Keratinocyte (primary cell): ENCODE measurements at regions not wholly inside any gene's neighbourhood (a gene's known extent, or its start where the extent isn't known, plus 50 kb on each side); places are given as distances from the start of the nearest gene placed in this dataset.
"Not testable (repeated sequence)": the region's sequence is repeated elsewhere in the genome, so short reads cannot be mapped to it uniquely, and the experiment has no call there.

ENCODE experiments used
- DNase-seq: peaks from one replicate; pipeline ENCODE4 v3.0.0-alpha.2; 2011; ENCODE audit warnings: low read depth, missing footprints, low spot score
- FAIRE-seq: peaks from 2 replicates; lab custom pipeline; 2011; peaks lifted over from hg19 to GRCh38; lab: Jason Lieb, UNC
- H2AFZ ChIP-seq: 2 replicates; pipeline ENCODE4 v1.6.0; 2012; ENCODE audit warnings: low read length, control low read depth, inconsistent platforms; ENCODE audit not compliant: control insufficient read depth
- H3K27ac ChIP-seq: 2 replicates; pipeline ENCODE4 v1.5.1; 2011; ENCODE audit warnings: low read length; ENCODE audit not compliant: control insufficient read depth, insufficient read depth
- H3K27me3 ChIP-seq: 3 replicates; pipeline ENCODE4 v1.6.0; 2011; ENCODE audit warnings: low read length; ENCODE audit not compliant: control insufficient read depth, insufficient read depth; ENCODE audit errors: extremely low read depth
- H3K36me3 ChIP-seq, 2 experiments: 2 replicates in 1 of 2; 3 replicates in 1 of 2; pipeline ENCODE4 v1.5.1; 2011; ENCODE audit warnings: low read length in 2 of 2, mild to moderate bottlenecking in 1 of 2; ENCODE audit not compliant: control insufficient read depth in 2 of 2, insufficient read depth in 2 of 2; ENCODE audit errors: extremely low read depth in 1 of 2
- H3K4me1 ChIP-seq: 3 replicates; pipeline ENCODE4 v1.5.1; 2011; ENCODE audit warnings: low read length; ENCODE audit not compliant: control insufficient read depth, insufficient read depth; ENCODE audit errors: extremely low read depth
- H3K4me2 ChIP-seq: 3 replicates; pipeline ENCODE4 v1.6.0; 2011; ENCODE audit warnings: low read depth, low read length; ENCODE audit not compliant: control insufficient read depth, insufficient read depth; ENCODE audit errors: extremely low read depth
- H3K4me3 ChIP-seq, 3 experiments: fragments of 200-600 bp in 1 of 3; sonication (generic) in 1 of 3; 2 replicates in 2 of 3; 3 replicates in 1 of 3; pipeline ENCODE4 v1.5.1; 2011 to 2016; ENCODE audit warnings: low read length in 3 of 3, mild to moderate bottlenecking in 3 of 3, control low read depth in 2 of 3, inconsistent platforms in 1 of 3, low read depth in 1 of 3, mixed read lengths in 1 of 3, mixed run types in 1 of 3, moderate library complexity in 1 of 3; ENCODE audit not compliant: control insufficient read depth in 2 of 3, insufficient read depth in 2 of 3; ENCODE audit errors: extremely low read depth in 1 of 3
- H3K79me2 ChIP-seq: 2 replicates; pipeline ENCODE4 v1.6.0; 2012; ENCODE audit warnings: low read length; ENCODE audit not compliant: control insufficient read depth, insufficient read depth
- H3K9ac ChIP-seq: 3 replicates; pipeline ENCODE4 v1.6.0; 2011; ENCODE audit warnings: low read length; ENCODE audit not compliant: control insufficient read depth, insufficient read depth; ENCODE audit errors: extremely low read depth
- H3K9me1 ChIP-seq: 3 replicates; pipeline ENCODE4 v1.6.0; 2011; ENCODE audit warnings: low read length; ENCODE audit not compliant: control insufficient read depth, insufficient read depth; ENCODE audit errors: extremely low read depth
- H3K9me3 ChIP-seq: 2 replicates; pipeline ENCODE4 v1.5.1; 2012; ENCODE audit warnings: low read depth, low read length; ENCODE audit not compliant: control insufficient read depth
- H4K20me1 ChIP-seq: 3 replicates; pipeline ENCODE4 v1.6.0; 2011; ENCODE audit warnings: low read length; ENCODE audit not compliant: control insufficient read depth, insufficient read depth; ENCODE audit errors: extremely low read depth
- CTCF ChIP-seq, 3 experiments: IDR thresholded peaks in 1 of 3; conservative IDR thresholded peaks in 1 of 3; optimal IDR thresholded peaks in 1 of 3; 2 replicates in 2 of 3; 3 replicates in 1 of 3; pipeline versions ENCODE3 to v1.5.1; 2011; ENCODE audit warnings: low read length in 3 of 3, mild to moderate bottlenecking in 3 of 3, moderate library complexity in 2 of 3, control low read depth in 1 of 3, inconsistent platforms in 1 of 3; ENCODE audit not compliant: insufficient read depth in 2 of 3; ENCODE audit errors: extremely low read depth in 1 of 3
- EZH2 ChIP-seq: IDR thresholded peaks from one replicate; pipeline ENCODE4 v1.6.1; 2012; ENCODE audit warnings: inconsistent platforms, mild to moderate bottlenecking, low read length, moderate library complexity
- dilution Hi-C: fragments of 300-500 bp; cut with MboI; formaldehyde crosslinking; loops from one replicate; pipeline ENCODE4 v1.7.0; 2020; ENCODE audit warnings: low sequenced_read_pairs; ENCODE audit not compliant: extremely low pct_ligation_motif_present

- FAIRE-seq (no peak), DNase-seq (no peak)
- Histone ChIP-seq H3K9me3 (no peaks in the 10 kb centered on the region), H3K79me2 (no peaks in the 10 kb centered on the region), H3K9ac (no peak overlapping the region), H3K9me1 (no peaks in the 10 kb centered on the region), H3K4me2 (no peak overlapping the region), H3K4me1 (no peaks in the 10 kb centered on the region), H3K4me3 (no peak overlapping the region), H3K36me3 (no peaks in the 10 kb centered on the region), H3K27ac (no peak overlapping the region), H4K20me1 (no peaks in the 10 kb centered on the region), H3K27me3 (no peaks in the 10 kb centered on the region), H2AFZ (no peak overlapping the region)
- TF ChIP-seq EZH2 = no peak
- dilution Hi-C loops = no loop called here
These were observed 223.2 kb upstream of the ONECUT1 start for GRCh38 chr15:53013329-53013728.

- not testable (repeated sequence) for FAIRE-seq
These were observed 221.6 kb upstream of the ONECUT1 start for GRCh38 chr15:53011779-53012178.

GRCh38 chr15:53009093-53009492 lies 219.0 kb upstream of the ONECUT1 start:
- DNase-seq = no peak
- dilution Hi-C loops = no loop called here
- H2AFZ ChIP-seq = no peak overlapping the region

More at GRCh38 chr15:53011779-53012178, 221.6 kb upstream of the ONECUT1 start:
- H4K20me1 ChIP-seq, H3K4me2 ChIP-seq, H3K4me1 ChIP-seq, H3K9me3 ChIP-seq, DNase-seq, H3K36me3 ChIP-seq, H3K27me3 ChIP-seq, H3K9ac ChIP-seq, dilution Hi-C loops, H2AFZ ChIP-seq, H3K79me2 ChIP-seq, H3K4me3 ChIP-seq, H3K27ac ChIP-seq, H3K9me1 ChIP-seq: not testable (repeated sequence)

More at GRCh38 chr15:53009093-53009492, 219.0 kb upstream of the ONECUT1 start:
- Histone ChIP-seq H3K36me3 (no peaks in the 10 kb centered on the region), H3K4me1 (no peaks in the 10 kb centered on the region), H3K79me2 (no peaks in the 10 kb centered on the region), H3K9ac (no peak overlapping the region), H3K9me3 (no peaks in the 10 kb centered on the region), H3K27me3 (no peaks in the 10 kb centered on the region), H3K27ac (no peak overlapping the region), H3K4me2 (no peak overlapping the region), H3K4me3 (no peak overlapping the region), H3K9me1 (no peaks in the 10 kb centered on the region), H4K20me1 (no peaks in the 10 kb centered on the region)
- TF ChIP-seq EZH2 (no peak), CTCF (optimal IDR thresholded peaks at IDR 0.05 in 1 of 3, IDR thresholded peaks at IDR 0.05 in 1 of 3, conservative IDR thresholded peaks at IDR 0.05 in 1 of 3; ENCODE audit: extremely low read depth in 1 of 3, insufficient read depth in 2 of 3, low read length in 3 of 3) (no peak)
- no peak for FAIRE-seq
